ENCODE measurements at regions not wholly inside any gene's neighbourhood (a gene's known extent, or its start where the extent isn't known, plus 50 kb on each side); places are given as distances from the start of the nearest gene placed in this dataset.

DNA sequence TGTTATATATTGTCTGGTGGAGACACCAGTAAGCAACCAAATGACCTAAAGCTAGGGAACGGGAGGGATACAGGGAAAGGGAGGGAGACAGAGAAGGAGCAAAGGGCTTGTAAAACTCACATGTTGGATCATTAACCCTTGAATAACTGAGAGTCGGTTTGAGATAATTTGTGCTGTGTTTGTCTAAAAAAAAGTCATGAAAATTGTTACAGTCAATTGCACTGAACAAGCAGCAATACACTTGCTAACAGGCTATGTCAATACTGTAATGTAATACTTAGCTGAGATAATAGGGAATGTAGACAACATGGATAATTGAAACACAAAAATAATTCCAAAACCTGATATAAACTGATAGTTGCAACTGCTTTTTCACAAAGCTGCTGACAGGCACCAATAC, 71.3 kb upstream of the ZNF521 start:
- TF ChIP-seq, protein P1, sequence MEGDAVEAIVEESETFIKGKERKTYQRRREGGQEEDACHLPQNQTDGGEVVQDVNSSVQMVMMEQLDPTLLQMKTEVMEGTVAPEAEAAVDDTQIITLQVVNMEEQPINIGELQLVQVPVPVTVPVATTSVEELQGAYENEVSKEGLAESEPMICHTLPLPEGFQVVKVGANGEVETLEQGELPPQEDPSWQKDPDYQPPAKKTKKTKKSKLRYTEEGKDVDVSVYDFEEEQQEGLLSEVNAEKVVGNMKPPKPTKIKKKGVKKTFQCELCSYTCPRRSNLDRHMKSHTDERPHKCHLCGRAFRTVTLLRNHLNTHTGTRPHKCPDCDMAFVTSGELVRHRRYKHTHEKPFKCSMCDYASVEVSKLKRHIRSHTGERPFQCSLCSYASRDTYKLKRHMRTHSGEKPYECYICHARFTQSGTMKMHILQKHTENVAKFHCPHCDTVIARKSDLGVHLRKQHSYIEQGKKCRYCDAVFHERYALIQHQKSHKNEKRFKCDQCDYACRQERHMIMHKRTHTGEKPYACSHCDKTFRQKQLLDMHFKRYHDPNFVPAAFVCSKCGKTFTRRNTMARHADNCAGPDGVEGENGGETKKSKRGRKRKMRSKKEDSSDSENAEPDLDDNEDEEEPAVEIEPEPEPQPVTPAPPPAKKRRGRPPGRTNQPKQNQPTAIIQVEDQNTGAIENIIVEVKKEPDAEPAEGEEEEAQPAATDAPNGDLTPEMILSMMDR (conservative IDR thresholded peaks at IDR 0.05; ENCODE audit: low read depth in 2 of 2), result no peak
- no peak for TF ChIP-seq EZH2 (IDR thresholded peaks at IDR 0.05; ENCODE audit: low read depth, unreplicated experiment)
- TF ChIP-seq ETS1 (IDR thresholded peaks at IDR 0.05), result no peak
- no peak for TF ChIP-seq EZH2phosphoT487 (IDR thresholded peaks at IDR 0.05; ENCODE audit: unreplicated experiment)
- TF ChIP-seq, protein P2, sequence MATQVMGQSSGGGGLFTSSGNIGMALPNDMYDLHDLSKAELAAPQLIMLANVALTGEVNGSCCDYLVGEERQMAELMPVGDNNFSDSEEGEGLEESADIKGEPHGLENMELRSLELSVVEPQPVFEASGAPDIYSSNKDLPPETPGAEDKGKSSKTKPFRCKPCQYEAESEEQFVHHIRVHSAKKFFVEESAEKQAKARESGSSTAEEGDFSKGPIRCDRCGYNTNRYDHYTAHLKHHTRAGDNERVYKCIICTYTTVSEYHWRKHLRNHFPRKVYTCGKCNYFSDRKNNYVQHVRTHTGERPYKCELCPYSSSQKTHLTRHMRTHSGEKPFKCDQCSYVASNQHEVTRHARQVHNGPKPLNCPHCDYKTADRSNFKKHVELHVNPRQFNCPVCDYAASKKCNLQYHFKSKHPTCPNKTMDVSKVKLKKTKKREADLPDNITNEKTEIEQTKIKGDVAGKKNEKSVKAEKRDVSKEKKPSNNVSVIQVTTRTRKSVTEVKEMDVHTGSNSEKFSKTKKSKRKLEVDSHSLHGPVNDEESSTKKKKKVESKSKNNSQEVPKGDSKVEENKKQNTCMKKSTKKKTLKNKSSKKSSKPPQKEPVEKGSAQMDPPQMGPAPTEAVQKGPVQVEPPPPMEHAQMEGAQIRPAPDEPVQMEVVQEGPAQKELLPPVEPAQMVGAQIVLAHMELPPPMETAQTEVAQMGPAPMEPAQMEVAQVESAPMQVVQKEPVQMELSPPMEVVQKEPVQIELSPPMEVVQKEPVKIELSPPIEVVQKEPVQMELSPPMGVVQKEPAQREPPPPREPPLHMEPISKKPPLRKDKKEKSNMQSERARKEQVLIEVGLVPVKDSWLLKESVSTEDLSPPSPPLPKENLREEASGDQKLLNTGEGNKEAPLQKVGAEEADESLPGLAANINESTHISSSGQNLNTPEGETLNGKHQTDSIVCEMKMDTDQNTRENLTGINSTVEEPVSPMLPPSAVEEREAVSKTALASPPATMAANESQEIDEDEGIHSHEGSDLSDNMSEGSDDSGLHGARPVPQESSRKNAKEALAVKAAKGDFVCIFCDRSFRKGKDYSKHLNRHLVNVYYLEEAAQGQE (IDR thresholded peaks at IDR 0.05; ENCODE audit: unreplicated experiment), result no peak
- TF ChIP-seq, protein P3, sequence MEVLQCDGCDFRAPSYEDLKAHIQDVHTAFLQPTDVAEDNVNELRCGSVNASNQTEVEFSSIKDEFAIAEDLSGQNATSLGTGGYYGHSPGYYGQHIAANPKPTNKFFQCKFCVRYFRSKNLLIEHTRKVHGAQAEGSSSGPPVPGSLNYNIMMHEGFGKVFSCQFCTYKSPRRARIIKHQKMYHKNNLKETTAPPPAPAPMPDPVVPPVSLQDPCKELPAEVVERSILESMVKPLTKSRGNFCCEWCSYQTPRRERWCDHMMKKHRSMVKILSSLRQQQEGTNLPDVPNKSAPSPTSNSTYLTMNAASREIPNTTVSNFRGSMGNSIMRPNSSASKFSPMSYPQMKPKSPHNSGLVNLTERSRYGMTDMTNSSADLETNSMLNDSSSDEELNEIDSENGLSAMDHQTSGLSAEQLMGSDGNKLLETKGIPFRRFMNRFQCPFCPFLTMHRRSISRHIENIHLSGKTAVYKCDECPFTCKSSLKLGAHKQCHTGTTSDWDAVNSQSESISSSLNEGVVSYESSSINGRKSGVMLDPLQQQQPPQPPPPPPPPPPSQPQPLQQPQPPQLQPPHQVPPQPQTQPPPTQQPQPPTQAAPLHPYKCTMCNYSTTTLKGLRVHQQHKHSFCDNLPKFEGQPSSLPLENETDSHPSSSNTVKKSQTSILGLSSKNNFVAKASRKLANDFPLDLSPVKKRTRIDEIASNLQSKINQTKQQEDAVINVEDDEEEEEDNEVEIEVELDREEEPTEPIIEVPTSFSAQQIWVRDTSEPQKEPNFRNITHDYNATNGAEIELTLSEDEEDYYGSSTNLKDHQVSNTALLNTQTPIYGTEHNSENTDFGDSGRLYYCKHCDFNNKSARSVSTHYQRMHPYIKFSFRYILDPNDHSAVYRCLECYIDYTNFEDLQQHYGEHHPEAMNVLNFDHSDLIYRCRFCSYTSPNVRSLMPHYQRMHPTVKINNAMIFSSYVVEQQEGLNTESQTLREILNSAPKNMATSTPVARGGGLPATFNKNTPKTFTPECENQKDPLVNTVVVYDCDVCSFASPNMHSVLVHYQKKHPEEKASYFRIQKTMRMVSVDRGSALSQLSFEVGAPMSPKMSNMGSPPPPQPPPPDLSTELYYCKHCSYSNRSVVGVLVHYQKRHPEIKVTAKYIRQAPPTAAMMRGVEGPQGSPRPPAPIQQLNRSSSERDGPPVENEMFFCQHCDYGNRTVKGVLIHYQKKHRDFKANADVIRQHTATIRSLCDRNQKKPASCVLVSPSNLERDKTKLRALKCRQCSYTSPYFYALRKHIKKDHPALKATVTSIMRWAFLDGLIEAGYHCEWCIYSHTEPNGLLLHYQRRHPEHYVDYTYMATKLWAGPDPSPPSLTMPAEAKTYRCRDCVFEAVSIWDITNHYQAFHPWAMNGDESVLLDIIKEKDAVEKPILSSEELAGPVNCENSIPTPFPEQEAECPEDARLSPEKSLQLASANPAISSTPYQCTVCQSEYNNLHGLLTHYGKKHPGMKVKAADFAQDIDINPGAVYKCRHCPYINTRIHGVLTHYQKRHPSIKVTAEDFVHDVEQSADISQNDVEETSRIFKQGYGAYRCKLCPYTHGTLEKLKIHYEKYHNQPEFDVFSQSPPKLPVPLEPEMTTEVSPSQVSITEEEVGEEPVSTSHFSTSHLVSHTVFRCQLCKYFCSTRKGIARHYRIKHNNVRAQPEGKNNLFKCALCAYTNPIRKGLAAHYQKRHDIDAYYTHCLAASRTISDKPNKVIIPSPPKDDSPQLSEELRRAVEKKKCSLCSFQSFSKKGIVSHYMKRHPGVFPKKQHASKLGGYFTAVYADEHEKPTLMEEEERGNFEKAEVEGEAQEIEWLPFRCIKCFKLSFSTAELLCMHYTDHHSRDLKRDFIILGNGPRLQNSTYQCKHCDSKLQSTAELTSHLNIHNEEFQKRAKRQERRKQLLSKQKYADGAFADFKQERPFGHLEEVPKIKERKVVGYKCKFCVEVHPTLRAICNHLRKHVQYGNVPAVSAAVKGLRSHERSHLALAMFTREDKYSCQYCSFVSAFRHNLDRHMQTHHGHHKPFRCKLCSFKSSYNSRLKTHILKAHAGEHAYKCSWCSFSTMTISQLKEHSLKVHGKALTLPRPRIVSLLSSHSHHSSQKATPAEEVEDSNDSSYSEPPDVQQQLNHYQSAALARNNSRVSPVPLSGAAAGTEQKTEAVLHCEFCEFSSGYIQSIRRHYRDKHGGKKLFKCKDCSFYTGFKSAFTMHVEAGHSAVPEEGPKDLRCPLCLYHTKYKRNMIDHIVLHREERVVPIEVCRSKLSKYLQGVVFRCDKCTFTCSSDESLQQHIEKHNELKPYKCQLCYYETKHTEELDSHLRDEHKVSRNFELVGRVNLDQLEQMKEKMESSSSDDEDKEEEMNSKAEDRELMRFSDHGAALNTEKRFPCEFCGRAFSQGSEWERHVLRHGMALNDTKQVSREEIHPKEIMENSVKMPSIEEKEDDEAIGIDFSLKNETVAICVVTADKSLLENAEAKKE (CRISPR knock-in tag; IDR thresholded peaks at IDR 0.05), result no peak

All from GM23338 (cell line).